GM18517 (cell line): ENCODE measurements at regions not wholly inside any gene's neighbourhood (a gene's known extent, or its start where the extent isn't known, plus 50 kb on each side); places are given as distances from the start of the nearest gene placed in this dataset.

Experiments
- ATAC-seq: cut with Tn5 transposase; IDR thresholded peaks from one replicate; pipeline ENCODE4 v1.9.1; 2021; ENCODE audit warnings: mild to moderate bottlenecking, moderate library complexity; ENCODE audit not compliant: unreplicated experiment

DNA sequence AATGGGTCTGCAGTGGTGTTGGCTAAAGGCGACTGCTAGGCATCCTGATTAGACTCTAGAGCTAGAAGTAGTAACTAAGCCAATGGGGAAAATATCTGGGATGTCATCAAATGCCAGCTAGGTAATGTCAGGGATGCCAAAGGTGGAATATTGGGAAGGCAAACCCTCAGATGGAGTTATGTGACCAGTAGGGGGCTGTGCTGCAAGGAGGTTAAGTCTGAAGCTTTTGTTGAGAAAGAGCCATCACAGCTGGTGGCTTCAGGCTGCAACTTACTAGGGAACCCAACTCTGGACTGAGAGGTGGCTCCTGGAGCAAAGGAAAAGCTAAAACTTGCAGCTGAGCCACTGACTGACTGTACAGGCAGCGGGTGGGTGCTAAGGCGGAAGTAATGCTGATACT is 576.9 kb upstream of the GHITM start:
- ATAC-seq: no peak

DNA sequence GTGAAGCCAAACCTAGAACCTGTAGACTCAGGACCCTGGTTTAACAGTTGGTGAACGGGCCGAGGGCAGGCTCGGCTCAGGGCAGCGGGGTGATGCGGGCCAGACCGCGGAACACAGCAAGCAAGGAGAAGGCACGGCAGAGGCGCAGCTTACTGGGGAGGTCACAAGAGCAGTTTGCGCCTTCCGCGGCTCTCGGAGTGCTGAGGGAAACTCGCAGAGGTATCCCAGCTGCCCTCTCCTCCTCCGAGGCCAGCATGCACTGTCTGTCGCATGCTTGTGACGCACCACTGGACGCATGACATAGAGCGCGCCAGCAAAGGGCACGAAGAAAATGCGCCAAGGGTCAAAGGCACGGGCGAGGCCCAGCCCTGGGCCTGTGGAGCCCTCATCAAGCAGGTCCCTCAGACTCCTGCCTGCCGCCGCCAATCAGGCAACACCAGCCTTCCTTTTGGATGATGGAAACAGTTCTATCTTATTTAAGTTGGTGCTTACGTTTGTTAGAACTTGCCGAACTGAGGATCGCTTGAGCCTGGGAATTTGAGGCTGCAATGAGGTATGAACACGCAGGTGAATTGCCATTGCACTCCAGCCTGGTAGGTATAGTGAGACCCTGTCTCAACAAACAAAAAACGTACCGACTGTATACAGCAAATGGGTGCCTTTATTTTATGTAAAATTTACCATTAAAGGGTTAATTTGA is 574.3 kb upstream of the GHITM start:
- no peak for ATAC-seq

DNA sequence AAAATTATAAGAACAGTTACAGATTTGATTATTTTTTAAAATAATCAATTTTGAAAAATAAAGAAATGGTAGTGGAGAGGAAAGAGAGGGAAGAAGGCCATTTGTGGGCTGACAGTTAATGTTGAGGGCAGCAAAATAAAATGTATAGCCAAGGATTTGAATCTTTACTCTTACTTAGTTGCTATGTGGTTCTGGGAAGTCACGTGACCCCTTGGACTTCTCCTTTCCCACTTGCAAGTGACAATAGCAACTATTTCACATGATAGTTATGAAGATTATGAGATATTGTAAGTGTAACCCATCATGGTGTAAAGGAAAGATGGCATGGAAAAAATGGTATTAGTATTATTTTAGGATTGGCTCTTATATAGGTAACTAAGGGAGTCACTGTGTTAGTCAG is 567.3 kb upstream of the GHITM start:
- no peak for ATAC-seq

DNA sequence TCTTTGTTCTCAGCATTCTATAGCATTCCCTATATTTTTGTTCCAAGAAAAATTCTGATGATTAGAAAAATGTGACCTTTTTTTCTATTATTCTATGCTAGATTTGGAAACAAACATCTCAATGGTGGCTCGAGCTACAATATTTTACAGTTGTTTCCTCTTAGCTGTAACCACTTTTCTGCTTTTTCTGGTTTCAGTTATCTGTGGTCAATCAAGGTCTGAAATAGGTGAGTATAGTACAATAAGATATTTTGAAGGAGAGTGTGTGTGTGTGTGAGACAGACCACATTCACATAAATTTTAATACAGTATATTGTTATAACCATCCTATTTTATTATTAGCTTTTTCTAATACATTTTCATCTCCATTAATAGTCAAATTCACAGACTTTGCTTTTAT is 564.5 kb upstream of the GHITM start:
- peak; percentile 58 for ATAC-seq

DNA sequence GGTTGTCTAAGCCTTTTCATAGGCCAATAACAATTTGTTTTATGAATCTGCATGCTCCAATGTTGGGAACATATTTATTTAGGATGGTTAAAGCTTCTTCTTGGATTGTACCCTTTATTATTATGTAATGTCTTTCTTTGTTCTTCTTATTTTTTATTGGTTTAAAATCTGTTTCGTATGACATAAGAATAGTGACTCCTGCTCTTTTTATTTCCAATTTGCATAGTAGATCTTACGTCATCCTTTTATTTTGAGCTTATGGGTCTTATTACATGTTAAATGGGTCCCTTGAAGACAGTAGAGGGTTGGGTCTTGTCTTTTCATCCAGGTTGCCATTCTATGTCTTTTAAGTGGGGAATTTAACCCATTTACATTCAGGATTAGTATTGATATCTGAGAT is 561.9 kb upstream of the GHITM start:
- no peak for ATAC-seq

DNA sequence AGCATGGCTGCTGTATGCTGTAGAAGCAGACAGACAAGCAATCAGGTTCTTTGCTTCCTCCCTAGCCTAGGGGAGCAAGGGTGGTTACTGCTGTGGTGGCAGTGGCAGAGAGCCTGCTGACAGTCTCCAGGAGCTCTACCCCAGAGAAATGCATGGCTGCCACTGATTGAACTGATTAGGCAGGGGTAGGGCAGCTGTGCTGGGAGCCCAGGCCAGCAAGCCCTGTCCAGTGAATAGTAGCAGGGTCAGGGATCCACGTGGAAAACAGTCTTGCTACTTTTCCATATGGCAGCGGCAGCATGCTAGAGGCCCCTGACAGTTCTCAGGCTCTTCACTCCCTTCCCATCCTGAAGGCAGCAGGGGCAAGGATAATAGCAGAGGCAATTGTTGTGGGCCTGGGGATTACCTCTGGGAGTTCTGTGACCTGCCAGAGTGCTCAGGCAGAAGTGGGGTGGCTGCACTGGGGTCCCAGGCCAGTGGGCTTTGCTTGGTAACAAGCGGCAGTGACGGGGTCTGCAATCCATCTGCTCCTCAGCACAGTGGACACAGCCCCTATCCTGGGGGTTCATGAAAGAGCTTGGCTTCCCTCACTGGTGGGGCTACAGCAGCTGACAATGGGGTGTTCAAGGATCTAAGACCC is 558.8 kb upstream of the GHITM start:
- ATAC-seq: no peak

DNA sequence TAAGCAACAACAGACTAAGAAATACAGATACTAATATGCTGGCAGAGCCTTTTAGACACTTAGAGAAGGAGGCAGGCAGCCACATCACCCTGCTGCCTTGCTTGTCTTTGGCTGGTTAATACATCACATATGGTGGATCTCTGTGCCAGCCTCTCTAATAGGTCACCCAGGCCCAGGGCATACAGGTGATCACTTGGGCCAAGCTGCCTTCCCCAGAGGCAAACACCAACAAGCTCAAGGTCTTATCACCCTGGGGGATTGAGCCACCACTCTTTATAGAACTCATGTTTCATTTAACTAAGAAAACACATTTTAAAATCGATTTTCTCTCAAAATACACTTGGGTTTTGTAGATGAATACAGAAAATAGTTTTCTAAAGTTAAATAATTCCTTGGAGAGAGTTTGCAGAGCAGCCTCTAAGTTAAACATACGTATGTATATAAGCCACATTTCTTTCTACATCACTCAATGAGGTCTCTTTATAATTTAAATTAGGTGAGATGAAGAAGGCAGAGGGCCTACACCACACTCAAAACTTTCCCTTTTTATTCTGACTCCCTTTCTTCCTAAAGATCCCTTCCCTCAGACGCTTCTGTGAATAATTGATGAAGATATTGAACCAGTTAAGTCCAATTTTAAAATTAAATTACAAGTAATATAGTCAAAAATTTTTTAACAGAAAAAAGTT is 556.8 kb upstream of the GHITM start:
- ATAC-seq: no peak

DNA sequence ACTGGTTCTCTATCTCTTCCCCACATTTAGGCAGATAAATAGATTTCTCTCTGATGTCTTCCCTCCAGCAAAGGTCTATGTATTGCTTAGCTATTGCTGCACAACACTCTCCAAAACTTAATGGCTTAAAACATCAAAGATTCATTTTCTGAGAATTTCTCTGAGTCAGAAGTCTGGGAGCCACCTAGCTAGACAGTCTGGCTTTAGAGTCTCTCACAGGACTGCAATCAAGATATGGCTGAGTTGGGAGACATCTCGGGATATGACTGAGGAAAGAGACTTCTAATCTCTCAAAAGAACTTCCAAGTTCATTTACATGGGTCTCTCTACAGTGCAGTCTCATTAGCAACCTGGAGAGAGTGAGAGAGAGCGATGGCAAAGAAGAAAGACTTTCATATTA is 553.6 kb upstream of the GHITM start:
- ATAC-seq: no peak

DNA sequence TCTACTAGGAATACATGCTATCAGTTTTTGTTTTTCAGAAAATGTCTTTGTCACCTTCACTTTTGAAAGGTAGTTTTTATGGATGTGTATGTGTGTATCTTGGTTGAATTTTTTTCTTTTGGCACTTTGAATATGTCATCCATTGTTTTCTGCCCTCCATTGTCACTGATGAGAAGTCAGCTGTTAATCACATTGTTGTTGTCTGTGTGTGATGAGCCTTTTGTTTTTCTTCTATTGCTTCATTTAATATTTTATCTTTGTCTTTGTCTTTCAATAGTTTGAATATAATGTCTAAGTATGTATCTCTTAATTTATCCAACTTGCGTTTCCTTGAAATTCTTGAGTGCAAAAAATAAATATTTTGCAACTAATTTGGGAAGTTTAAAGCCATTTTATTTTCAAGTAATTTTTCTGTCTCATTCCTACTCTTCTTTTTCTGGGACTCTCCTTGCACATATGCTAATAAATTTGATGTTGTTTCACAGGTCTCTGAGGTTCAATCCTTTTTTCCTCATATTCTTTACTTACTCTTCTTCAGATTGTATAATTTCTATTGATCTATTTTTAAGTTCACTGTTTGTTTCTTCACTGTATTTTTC is 546.9 kb upstream of the GHITM start:
- no peak for ATAC-seq

DNA sequence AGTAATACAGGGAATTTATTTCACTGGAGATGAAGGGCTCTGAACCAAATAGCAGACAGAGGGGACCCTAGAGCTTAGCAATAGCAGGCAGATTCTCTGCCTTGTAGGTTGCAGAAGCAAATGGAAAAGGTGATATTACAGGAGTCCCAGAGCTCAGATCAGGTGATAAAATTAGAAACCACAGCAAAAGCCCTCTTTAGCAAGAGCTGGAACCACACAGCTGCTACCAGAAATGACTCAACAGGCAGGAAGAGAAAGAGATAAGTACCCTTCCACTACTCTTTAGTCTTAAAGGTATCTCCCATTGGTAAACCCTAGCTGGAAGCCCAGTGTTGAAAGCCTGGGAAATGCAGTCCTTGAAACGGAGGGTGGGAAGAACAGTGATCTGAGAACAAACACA is 535.6 kb upstream of the GHITM start:
- peak; percentile 99 for ATAC-seq

DNA sequence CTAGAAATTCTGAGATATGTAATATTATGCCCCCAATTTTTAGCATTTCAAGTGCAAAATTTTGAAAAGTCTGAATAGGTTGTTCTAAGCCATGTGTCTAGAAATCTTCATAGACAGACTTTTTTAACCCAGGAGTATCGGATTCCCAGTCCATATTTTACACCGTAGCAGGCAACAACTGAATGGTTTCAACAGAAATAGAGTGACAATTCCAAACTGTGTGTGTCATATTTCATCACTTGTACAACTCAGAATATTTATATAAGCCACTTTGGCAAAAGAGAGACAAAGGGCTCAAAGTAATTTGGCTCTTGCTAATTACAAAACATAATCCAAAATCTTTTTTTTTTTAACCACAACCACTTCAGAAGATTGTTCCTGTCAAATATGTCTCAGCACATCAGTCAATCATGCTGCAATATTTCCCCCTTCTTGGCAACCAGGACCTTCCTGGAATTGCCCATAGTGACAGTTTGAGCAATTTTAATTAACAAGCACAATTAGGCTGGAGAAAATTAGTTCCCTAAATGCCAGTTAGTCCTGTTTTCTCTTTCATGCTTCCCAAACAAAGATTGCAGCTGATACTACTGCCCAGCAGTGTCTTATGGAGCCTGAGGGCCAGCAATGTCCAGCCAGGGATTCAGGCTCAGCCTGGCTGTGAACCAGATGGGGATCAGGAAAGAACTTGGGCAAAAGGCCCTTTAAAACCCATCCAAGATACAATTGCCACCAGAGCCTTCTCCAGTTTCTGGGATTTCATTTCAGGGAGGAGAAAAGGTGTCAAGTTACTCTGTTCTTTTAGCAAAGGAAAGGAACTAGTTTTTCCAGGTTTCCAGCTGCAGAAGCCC is 533.3 kb upstream of the GHITM start:
- no peak for ATAC-seq

DNA sequence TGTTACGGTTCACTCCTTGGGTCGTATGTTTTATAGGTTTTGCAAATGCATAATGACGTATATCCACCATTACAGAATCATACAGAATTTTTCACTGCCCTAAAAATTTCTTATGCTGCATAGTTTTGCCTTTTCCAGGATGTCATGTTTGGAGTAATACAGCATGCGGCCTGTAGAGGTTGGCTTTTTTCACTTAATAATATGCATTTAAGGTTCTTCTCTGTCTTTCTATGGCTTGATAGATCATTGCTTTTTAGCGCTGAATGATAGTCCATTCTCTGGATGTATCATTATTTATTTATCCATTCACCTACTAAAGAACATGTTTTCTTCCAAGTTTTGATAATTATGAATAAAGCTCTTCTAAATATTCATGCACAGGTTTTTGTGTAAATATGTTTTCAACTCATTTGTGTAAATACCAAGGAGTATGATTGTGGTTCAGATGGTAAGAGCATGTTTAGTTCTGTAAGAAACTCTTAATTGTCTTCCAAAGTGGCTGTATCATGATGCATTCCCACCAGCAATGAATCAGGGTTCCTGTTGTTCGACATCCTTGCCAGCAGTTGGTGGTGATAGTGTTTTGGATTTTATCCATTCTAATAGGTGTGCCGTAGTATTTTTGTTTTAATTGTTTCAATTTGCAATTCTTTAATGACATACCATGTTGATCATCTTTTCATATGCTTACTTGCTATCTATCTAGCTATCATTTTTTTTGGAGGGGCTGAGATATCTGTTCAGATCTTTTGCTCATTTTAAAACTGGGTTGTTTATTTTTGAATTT is 531.2 kb upstream of the GHITM start:
- ATAC-seq: no peak

DNA sequence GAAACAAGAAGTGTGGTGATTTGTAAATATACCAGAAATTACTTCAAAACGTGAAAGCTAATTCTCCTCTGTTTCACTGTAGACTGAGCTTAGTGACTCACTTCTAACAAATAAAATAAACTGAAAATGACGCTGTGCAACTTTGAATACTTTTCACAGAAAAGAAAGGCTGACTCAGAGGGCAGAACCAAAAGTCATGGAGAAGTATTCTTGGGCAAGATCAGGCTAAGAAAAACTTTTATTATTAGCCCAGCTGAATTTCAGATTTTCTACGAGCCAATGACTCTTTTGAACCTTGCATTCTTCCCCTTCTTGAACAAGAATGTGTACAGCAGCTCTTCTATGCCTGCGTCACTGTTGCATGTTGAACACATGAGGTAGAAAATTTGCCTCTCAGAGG is 527.3 kb upstream of the GHITM start:
- ATAC-seq: no peak

DNA sequence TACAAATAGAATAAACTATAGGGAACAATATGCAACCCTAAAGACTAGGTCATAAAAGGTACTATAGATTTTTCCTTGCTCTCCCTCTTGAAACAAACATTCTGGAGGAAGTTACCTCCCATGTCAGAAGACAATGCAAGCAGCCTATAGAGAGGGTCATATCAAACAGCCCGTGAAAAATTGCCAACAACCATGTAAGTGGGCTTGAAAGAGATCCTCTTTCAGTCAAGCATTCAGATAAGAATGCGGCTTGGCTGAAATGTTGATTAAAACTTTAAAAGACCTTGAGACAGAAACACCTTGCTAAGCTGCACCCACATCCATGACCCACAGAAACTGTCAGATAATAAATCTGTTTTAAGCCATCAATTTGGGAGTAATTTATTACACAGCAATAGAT is 526.6 kb upstream of the GHITM start:
- no peak for ATAC-seq

DNA sequence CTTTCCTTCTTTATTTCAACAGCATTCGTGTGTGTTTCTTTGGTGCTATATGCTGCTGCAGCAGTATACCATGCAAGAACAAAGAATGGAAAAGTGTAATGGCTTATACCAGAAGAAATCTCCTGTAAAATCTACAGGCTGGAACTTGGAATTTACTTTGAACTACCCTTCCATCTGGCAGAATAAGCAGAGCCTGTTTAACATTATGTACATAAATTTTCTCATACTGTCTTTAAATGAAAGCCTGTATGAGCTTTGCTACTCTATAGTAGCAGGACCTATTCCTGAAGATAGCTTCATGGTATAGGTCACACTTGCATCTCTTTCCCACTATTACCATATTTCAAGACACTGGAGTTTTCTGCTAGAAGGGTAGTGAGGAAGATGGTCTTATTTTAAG is 522.1 kb upstream of the GHITM start:
- no peak for ATAC-seq

DNA sequence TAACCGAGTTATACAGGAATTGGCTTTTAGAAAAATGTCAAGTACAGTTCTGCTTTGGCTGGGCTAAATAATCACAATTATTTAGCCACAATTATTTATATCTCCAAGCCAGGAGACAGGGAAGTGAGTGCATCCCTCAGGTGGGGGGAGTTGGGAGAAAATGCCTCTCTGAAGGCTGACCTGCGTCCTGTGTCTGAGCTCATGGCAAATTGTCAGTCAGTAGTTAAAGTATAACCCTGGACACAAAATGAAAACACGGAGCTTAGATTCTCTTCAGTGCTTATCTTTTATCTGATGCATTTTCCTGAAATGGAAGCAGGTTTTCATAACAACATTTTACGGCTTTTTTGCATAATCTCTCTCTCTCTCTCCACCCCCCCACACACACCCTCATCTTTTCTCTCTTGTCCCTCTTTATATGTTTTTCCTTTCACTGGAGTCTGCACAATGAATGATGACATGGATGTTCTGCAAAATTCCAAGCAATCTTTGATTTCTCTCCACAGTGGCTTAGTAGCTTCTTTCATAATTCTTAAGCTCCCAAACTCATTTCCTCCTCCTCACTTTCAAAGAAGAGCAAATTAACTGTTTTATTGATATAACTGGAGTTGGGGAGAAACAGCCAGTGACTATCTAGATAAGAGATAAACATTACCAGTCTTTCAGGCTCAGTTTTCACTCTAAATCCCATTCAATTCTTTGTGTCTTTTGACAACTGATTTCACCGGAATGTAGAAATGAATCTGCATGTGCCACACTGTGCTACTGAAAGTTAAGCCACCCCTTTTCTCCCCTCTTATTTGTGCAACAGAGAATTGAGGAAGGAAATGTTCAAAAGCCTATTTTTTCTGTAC is 521.4 kb upstream of the GHITM start:
- no peak for ATAC-seq

DNA sequence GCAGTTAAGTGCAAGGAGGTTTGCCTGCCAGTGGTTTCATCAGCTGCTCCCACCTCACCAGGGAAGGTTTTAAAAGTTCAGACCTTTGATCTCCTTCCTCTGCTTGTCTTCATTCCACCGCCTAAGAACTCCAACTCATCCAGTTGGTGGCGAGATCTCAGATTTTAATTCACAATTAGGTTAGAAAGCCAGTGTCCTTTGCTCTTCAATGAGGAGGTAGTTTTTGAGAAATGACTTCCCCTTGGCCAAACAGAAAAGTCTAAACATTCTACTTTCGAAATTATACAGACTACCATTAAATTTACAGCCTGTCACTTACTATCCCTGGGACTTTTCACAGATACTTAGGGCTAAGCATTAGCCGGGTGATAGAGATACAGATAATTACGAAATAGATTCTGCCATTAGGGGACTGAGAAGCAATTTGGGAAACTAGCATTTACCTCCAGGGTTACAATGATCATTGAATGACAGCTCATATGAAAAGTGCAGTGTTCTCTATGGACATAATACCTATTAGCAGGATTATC is 513.4 kb upstream of the GHITM start:
- ATAC-seq: no peak

DNA sequence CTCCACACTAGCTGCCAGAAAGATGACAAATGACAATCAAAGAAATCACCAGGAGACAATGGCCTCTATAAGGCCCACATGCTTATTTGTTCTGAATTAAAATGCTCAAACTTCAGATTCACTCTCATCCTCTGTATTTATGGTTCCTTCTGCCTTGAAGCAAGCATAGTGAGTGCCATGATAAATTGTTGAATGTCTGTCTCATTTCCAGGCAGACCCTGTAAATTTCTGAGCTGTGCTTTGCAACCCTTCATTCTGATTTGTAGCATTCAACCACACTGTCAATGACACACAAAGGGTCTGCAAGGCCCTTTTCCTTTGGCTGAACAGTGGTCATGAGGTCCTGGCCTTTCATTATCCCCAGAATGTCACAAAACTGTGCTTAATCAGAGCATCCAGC is 506.6 kb upstream of the GHITM start:
- no peak for ATAC-seq

DNA sequence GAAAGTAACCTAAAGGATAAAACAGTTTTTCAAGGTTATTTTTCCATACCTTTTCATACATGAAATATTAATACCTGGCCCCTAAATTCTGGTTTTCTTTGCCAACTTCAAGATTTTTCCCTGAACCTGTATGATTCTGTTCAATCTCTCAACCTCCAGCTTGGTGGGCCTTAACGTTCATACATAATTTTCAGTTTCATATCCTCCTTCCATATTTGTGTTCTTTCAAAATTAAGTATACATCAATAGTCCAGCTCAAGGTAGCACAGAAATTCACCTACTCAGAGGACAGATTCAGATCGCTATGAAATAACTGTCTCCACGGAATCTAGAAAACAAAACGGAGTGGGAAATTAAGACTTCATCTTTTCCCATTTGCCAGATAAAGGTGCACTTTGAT is 505.8 kb upstream of the GHITM start:
- no peak for ATAC-seq
